HG02943 (cell line): ENCODE measurements at regions not wholly inside any gene's neighbourhood (a gene's known extent, or its start where the extent isn't known, plus 50 kb on each side); places are given as distances from the start of the nearest gene placed in this dataset.
"Not testable (repeated sequence)": the region's sequence is repeated elsewhere in the genome, so short reads cannot be mapped to it uniquely, and the experiment has no call there.

Source experiments
- ATAC-seq: cut with Tn5 transposase; IDR thresholded peaks from one replicate; pipeline ENCODE4 v1.9.1; 2021; ENCODE audit warnings: mild to moderate bottlenecking, low read depth, moderate library complexity; ENCODE audit not compliant: unreplicated experiment

DNA sequence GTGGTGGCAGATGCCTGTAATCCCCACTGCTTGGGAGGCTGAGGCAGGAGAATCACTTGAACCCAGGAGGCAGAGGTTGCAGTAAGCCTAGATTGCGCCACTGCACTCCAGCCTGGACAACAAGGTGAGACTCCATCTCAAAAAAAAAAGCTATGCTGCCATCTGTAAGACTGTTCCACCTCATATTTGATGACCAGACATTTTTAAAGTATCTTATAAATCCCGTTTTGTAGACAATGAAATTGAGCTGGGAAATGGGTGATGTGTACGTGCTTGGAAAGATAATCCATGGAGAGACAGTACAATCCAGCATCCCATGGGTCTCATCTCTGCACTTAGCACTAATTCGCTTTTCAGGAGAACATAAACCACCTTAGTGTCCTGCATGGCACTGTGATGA, 126.5 kb upstream of the ATP5MC3 start:
- no peak for ATAC-seq

DNA sequence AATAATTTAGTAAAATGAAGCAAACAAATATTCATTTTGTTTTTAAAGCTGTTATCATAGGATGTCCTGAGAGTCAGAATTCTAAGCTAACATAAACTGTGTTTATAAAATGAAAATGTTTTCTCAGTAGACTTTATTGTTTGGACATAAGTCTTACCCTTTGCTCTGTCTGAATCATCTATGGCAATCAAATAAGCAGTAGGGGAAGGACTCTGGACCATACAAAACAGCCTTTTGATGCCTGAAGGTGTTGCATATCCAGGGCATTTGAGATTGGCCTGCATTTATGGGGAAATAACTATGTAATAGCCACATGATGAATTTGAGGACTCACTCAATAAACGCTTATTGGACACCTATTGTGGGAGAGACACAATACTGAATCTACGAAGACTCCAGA, 123.0 kb upstream of the ATP5MC3 start:
- ATAC-seq: no peak

GRCh38 chr2:175293776-175294175, 112.3 kb upstream of the ATP5MC3 start:
- ATAC-seq: no peak

DNA sequence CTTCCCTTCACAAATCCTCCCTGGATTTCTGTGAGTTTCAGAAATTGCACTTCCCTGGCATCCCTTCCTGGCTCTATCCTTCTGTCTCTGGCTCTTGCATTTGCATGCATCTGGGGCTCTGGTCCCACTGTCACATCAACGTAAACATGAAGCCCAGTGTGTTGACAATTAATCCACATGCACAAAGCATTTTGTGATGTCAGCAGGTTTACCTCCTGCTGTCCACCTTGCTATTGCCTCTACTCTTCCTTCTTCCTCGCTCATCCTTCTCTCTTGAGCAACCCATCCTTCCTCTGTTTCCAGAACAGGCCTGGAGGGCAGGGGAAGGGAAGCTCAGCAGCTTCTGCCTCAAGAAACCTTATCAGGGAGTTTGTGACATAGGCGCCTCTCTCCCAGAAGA, 111.7 kb upstream of the ATP5MC3 start:
- no peak for ATAC-seq

DNA sequence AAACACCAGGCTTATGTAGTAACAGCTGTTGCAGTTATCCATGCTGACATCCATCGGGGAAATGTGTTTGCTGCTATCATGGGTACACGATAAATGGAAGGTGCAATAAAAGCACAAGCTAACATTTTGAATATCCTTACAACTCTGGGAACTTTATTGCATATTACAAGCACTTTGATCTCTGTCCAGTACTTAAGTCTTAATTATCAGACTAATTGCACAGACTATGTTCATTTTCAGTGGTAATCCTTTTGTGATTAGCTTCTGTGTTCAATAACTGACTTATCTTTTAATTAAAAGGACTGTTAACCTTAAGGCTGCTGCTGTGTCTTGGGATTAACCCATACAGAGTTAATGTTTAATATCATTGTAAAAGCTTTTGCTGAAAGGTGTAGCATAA, 101.4 kb upstream of the ATP5MC3 start:
- no peak for ATAC-seq

DNA sequence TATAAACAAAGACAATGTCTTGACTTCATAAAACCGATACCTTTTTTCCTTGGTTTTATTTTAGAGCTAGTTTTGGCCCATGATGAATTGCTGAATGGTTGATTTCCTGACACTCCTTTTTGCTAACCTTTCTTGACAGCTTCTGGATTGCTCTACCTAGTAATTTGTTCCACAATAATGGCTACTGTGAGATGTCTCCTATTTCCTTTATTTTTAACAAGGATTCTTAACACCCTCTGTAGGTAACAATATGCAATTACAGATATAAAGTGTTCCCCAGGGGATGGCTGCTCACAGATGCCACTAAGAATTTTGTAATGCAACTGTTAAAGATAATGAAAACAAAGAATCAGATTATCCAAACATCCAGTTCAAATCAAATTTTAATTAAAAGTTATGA, 100.8 kb upstream of the ATP5MC3 start:
- ATAC-seq: no peak

DNA sequence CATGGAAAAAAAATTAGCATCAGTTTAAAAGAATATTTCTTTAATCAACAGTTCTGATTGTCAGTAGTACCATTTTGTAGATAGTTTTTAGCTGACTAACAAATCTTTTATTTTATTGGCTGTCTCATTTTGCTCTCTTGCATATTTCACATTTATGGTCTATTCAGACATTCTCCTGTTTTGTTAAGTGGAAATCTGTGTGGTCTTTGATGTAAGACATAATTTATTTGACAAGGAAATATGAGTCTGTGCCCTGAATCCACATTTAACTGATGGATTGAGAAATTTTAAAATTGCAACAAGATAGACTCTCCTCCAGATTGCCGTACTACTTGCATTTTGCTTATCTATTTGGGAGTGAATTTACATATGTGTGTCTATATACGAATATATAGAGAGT, 96.3 kb upstream of the ATP5MC3 start:
- ATAC-seq: no peak

DNA sequence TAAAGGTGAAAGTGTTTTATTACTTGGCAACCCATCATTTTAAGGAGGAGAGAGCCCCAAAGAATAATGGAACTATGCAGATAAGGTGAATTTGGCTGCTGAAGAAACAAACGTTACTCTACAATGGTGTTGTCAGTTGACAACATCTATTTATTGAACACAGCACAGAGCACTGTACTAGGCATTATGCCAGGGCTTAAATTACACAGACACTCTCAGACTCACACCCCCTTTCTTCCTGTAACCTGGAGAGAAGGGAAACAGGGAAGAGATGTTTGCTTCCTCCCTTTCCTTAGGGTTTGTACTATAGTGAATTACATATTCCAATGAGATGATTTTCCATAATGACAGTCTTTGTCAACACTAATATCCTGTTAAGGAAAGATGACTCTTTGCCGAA, 94.0 kb upstream of the ATP5MC3 start:
- ATAC-seq: no peak

- ATAC-seq: no peak
Observed at GRCh38 chr2:175259164-175259563, 77.7 kb upstream of the ATP5MC3 start.

GRCh38 chr2:175256806-175257585, 75.5 kb upstream of the ATP5MC3 start:
- ATAC-seq: no peak

GRCh38 chr2:175256391-175256790, 74.9 kb upstream of the ATP5MC3 start:
- not testable (repeated sequence) for ATAC-seq

DNA sequence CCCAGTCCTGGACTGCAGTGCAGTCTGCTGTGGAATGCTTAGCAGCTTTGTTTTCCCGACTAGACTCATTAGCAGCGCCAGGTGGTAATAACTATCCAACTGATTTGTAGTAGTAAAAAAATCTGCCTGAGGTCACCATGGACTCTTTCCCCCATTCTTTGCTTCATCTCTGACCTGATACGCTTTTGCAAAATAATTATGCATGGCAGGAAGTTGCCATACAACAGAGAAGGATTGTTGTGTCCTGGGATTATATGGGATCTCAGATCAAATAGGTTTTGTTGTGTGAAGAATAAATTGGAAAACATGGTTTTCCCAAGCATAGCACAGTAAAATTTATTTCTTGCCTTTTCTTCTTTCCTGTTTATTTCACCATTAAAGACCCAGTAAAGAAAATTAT, 72.4 kb upstream of the ATP5MC3 start:
- no peak for ATAC-seq

DNA sequence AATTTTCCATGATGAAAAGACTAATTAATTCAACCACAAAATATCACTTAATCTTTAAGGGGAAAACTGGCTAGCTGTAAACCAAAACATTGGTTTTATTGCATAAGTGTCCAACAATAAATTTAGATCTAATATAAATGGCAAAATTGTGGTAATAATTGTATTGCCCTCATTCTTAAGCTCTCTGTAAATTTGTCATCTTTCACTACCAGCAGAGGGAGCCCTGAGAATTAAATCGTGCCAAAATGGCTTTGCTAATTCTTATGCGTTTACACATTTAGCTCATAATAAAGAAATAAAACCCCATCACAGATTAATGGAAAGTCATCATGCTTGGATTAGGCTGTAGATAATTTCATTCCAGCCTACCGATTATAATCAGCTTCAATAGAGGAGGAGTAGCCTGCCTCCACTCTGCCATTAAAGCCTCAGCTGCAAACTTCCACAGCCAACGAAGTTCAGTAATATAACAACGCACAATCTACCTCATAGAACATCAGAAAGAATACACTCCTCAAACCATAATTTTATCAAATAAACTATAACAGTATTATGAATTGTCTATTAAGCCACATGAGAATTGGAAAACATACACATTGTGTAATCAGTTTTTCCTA, 70.0 kb upstream of the ATP5MC3 start:
- ATAC-seq: no peak

DNA sequence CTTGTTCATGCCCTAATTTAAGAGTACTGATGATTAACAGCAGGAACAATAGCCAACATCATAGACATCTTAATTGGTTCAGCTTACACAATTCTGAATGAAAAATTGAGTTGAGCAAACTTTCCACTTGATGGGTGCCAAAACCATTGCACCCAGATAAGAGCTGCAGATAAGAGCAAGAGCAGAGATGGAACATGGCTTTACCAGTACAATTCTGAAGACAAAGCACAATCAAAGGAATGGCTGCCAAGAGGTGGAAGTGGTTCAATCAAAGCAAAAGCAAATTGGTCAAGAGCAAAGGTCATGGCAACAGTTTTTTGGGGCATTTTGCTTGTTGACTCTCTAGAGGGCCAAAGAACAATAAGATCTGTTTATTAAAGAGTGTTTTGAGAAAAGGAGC, 65.6 kb upstream of the ATP5MC3 start:
- no peak for ATAC-seq

DNA sequence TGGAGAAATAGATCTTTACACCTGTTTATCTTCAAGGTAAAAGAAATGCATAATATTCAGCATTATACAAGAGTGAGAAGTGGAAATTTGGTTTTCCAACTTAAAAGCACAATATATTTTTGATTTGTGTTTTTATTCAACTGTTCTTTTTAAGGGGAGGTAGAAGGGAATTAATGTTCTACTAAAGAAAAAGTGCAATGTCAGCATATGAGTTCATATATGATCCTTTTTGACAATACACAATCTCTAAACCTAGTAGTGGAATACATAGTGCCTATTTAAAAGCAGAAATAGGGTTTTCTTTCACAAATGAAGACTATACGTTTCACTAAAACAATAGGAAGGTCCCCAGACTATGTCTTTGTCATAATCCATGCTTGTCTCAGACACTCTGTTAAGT, 63.2 kb upstream of the ATP5MC3 start:
- ATAC-seq: no peak

GRCh38 chr2:175241691-175242090, 60.2 kb upstream of the ATP5MC3 start:
- ATAC-seq: no peak

- ATAC-seq: not testable (repeated sequence)
Observed at GRCh38 chr2:175240033-175240432, 58.5 kb upstream of the ATP5MC3 start.

DNA sequence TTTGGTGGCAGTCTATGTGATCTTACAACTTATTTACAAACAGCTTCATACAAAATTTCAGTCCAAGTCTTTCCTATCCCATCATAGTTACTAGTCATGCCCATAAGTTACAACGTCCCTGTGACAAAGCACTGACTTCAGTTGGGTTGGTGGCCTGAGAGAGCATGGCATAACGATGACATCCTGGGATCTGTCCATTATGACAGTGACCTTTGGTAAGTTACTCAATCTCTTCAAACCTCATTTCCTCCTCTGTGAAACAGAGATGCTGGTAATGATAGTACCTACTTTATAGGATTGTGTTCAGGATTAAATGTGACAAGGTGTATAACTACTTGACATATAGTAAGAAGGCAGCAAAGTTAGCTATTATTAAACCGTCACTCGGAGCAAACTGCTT, 55.4 kb upstream of the ATP5MC3 start:
- no peak for ATAC-seq

- no peak for ATAC-seq
Observed at GRCh38 chr2:175234650-175235049, 53.1 kb upstream of the ATP5MC3 start.

DNA sequence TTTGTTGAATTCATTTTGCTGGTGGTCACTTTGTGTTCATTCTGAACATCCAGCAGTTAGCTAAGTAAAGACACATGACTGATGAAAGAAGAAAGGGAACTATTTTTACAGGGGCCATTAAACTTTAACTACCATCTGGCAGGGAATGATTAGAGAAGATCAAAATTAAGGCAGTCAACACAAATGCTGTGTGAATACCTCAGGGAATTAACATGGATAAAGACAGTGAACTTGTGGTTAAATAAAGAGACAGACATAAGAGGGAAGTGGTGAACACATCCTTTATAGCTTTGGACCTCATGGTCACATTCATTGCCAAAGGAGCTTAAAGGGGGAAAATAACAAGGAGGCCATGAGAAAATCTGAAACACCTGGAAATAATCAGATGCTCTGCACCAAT, 52.6 kb upstream of the ATP5MC3 start:
- ATAC-seq: no peak

DNA sequence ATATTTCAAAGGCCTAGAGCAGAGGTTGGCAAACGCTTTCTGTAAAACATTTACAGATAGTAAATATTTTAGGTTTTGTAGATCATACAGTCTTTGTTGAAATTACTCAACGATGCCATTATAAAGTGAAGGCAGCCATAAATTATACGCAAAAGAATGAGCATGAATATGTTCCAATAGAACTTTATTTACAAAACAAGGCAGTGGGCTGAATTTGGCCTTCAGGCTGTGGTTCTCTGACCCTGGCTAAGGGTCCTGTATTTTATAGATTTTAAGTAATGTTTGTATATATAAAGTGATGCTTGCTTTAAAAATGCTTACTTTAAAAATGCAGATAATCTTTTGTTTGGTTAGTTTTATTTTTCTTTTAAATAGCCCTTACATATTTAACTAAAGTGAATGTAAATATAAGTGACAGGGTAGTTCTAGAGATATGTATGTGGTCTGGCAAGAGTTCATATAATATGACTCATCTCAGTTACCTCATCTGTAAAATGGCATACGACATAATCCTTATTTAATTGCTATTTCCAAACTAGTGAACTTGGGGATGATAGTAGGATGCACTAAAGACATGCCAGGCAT, 51.7 kb upstream of the ATP5MC3 start:
- ATAC-seq: no peak
